GM21447 (cell line): ENCODE measurements at regions not wholly inside any gene's neighbourhood (a gene's known extent, or its start where the extent isn't known, plus 50 kb on each side); places are given as distances from the start of the nearest gene placed in this dataset.

ENCODE experiments used
- ATAC-seq: cut with Tn5 transposase; IDR thresholded peaks from one replicate; pipeline ENCODE4 v1.9.1; 2021; ENCODE audit not compliant: unreplicated experiment

GRCh38 chr9:81268048-81268447 lies 421.3 kb downstream of the TLE1 start:
- ATAC-seq = no peak

GRCh38 chr9:81266674-81267073 lies 422.7 kb downstream of the TLE1 start:
- ATAC-seq = no peak

- ATAC-seq = no peak
These were observed 423.3 kb downstream of the TLE1 start for GRCh38 chr9:81266086-81266485.

- ATAC-seq = no peak
These were observed 424.8 kb downstream of the TLE1 start for GRCh38 chr9:81264516-81264915.

GRCh38 chr9:81259896-81260295 lies 429.5 kb downstream of the TLE1 start:
- ATAC-seq = no peak

- no peak for ATAC-seq
These were observed 433.0 kb downstream of the TLE1 start for GRCh38 chr9:81256368-81256767.

- ATAC-seq = no peak
These were observed 438.7 kb downstream of the TLE1 start for GRCh38 chr9:81250606-81251005.

GRCh38 chr9:81250041-81250440 lies 439.3 kb downstream of the TLE1 start:
- ATAC-seq = no peak

GRCh38 chr9:81245254-81245956 lies 443.9 kb downstream of the TLE1 start:
- no peak for ATAC-seq

- ATAC-seq = no peak
These were observed 444.7 kb downstream of the TLE1 start for GRCh38 chr9:81244631-81245030.

GRCh38 chr9:81242866-81243265 lies 446.5 kb downstream of the TLE1 start:
- no peak for ATAC-seq

- ATAC-seq = no peak
These were observed 450.0 kb downstream of the TLE1 start for GRCh38 chr9:81239388-81239787.

GRCh38 chr9:81237565-81238231 lies 451.6 kb downstream of the TLE1 start:
- ATAC-seq = no peak

- no peak for ATAC-seq
These were observed 454.3 kb downstream of the TLE1 start for GRCh38 chr9:81234924-81235610.

- no peak for ATAC-seq
These were observed 458.3 kb downstream of the TLE1 start for GRCh38 chr9:81231011-81231410.

- ATAC-seq = no peak
These were observed 461.7 kb downstream of the TLE1 start for GRCh38 chr9:81227507-81228245.

- ATAC-seq = no peak
These were observed 463.8 kb downstream of the TLE1 start for GRCh38 chr9:81225596-81225995.

GRCh38 chr9:81224166-81225081 lies 464.9 kb downstream of the TLE1 start:
- ATAC-seq = no peak

GRCh38 chr9:81214975-81215374 lies 474.4 kb downstream of the TLE1 start:
- no peak for ATAC-seq

GRCh38 chr9:81213456-81213855 lies 475.9 kb downstream of the TLE1 start:
- no peak for ATAC-seq
